CD4-positive, CD25-positive, alpha-beta regulatory T cell (primary cell): ENCODE measurements at regions not wholly inside any gene's neighbourhood (a gene's known extent, or its start where the extent isn't known, plus 50 kb on each side); places are given as distances from the start of the nearest gene placed in this dataset.
"Not testable (repeated sequence)": the region's sequence is repeated elsewhere in the genome, so short reads cannot be mapped to it uniquely, and the experiment has no call there.

Experiments
- ATAC-seq, 2 donors: fragments of 150-1000 bp; cut with Tn5 transposase; one replicate each; pipeline ENCODE4 v1.10.0; 2021; ENCODE audit warnings: low read depth in 2 of 2, moderate number of reproducible peaks in 2 of 2, moderate library complexity in 1 of 2
- DNase-seq, 3 donors: peaks; one replicate each; pipeline versions ENCODE4 v3.0.0 to v3.0.0-alpha.2; 2012 to 2022; ENCODE audit warnings: mixed read lengths in 1 of 3
- H3K27ac ChIP-seq: one replicate; pipeline ENCODE4 v1.7.0; 2013; ENCODE audit warnings: mild to moderate bottlenecking, low read length; ENCODE audit not compliant: insufficient read depth, poor library complexity, severe bottlenecking
- H3K27me3 ChIP-seq: one replicate; pipeline ENCODE4 v1.7.0; 2013; ENCODE audit warnings: low read length; ENCODE audit not compliant: control insufficient read depth, insufficient read depth
- H3K36me3 ChIP-seq: one replicate; pipeline ENCODE4 v1.7.0; 2013; ENCODE audit warnings: mild to moderate bottlenecking, low read length, moderate library complexity; ENCODE audit not compliant: control insufficient read depth, insufficient read depth
- H3K4me1 ChIP-seq: 2 replicates; pipeline ENCODE4 v1.7.0; 2013; ENCODE audit warnings: mild to moderate bottlenecking, low read length; ENCODE audit not compliant: insufficient read depth, control insufficient read depth, poor library complexity, severe bottlenecking
- H3K4me3 ChIP-seq: one replicate; pipeline ENCODE4 v1.7.0; 2013; ENCODE audit warnings: low read depth, mild to moderate bottlenecking, low read length, moderate library complexity
- H3K9me3 ChIP-seq, 2 experiments: 1 replicate in 1 of 2; 2 replicates in 1 of 2; pipeline ENCODE4 v1.7.0; 2013; ENCODE audit warnings: low read length in 2 of 2, mild to moderate bottlenecking in 1 of 2, moderate library complexity in 1 of 2; ENCODE audit not compliant: control insufficient read depth in 2 of 2
- H3K27ac Mint-ChIP-seq, 3 donors: one replicate each; pipeline ENCODE4 v1.8.0; 2020 to 2022; ENCODE audit warnings: mild to moderate bottlenecking in 3 of 3, mixed read lengths in 3 of 3, moderate library complexity in 2 of 3
- H3K27me3 Mint-ChIP-seq: one replicate; pipeline ENCODE4 v1.8.0; 2022; ENCODE audit warnings: mild to moderate bottlenecking, mixed read lengths
- H3K36me3 Mint-ChIP-seq: one replicate; pipeline ENCODE4 v1.8.0; 2020; ENCODE audit warnings: mixed read lengths
- H3K4me1 Mint-ChIP-seq, 4 donors: one replicate each; pipeline ENCODE4 v1.8.0; 2020 to 2022; ENCODE audit warnings: mixed read lengths in 4 of 4, mild to moderate bottlenecking in 1 of 4
- H3K4me3 Mint-ChIP-seq, 4 donors: one replicate each; pipeline ENCODE4 v1.8.0; 2020 to 2022; ENCODE audit warnings: mild to moderate bottlenecking in 4 of 4, mixed read lengths in 4 of 4, moderate library complexity in 3 of 4
- H3K9me3 Mint-ChIP-seq, 7 donors: one replicate each; pipeline ENCODE4 v1.8.0; 2020 to 2022; ENCODE audit warnings: mixed read lengths in 7 of 7, mild to moderate bottlenecking in 3 of 7, moderate library complexity in 2 of 7

DNA sequence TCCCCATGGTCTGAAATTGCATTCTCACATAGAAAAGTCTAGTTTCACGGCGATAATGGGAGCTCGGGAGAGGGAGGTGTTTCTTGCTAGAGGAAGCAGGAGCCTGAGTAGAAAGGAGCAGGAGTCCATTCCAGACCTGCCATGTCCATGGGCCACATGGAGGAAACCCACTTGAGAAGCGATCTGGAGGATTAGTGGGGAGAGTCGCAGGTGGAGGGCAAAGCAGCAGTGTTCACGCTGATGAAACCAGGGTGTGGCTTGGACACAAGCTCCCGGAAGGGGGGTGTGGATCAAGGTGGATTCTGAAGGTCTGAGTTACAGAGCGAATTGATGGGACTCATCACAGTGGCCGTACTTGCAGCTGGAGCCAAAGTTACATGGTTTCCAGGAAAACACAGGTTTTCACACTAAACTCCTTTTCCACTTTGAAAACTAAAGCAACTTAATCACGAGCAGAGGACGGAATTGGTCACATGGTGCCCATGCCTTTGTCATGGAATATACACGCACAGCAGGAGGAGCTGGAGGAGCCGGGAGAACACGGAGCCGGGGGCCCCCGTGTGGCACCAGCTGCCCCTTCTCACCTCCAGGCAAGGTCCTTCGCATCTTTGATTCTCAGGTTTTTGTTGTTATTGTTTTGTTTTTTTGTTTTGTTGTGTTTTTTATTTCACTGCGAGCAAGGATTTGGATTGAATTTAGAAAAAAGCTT, 255.1 kb upstream of the MYT1L start:
- no peak for DNase-seq
- no peak overlapping the region for H3K27ac Mint-ChIP-seq
- peaks cover 0 to 5% (median 0%) of the 10 kb centered on the region in 7 donors for H3K9me3 Mint-ChIP-seq

DNA sequence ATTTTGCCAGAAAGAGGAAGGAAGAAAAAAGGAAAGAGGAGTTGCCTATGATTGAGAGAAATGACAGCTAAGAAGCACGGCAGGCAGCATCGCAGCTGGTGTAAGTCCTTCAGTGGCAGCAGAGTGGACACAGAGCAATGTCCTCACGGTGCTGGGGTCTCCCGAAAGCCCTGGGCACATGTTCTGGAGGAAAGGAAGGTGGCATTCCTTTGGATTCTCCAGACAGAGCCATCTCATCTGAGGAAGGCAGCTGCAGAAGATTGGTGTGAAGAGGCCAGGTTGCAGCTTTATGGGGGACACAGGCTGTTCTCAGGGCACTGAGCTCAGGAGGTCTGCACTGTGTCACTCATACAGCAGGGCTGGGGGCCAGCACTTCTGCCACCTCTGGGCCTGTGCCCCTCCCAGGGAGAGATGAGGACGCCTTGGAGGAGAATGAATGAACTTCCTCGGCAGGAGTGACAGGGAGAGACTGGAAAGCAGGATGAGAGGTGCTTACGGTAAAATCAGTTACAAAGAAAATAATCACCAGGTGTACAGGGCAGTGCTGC, 252.0 kb upstream of the MYT1L start:
- Histone ChIP-seq H3K4me1 (no peaks in the 10 kb centered on the region), H3K36me3 (no peaks in the 10 kb centered on the region), H3K27ac (no peak overlapping the region), H3K9me3 (no peaks in the 10 kb centered on the region), H3K27me3 (no peaks in the 10 kb centered on the region), H3K4me3 (no peak overlapping the region)
- Mint-ChIP-seq H3K27me3 (no peaks in the 10 kb centered on the region), H3K27ac (no peak overlapping the region), H3K4me1 (peaks cover 0 to 4% (median 0%) of the 10 kb centered on the region in 4 donors), H3K36me3 (no peaks in the 10 kb centered on the region), H3K4me3 (no peak overlapping the region), H3K9me3 (peaks cover 0 to 5% (median 0%) of the 10 kb centered on the region in 7 donors)
- ATAC-seq (no peak), DNase-seq (no peak)

More for the DNA sequence above, 255.1 kb upstream of the MYT1L start:
- no peaks in the 10 kb centered on the region for H3K9me3 ChIP-seq
- H3K36me3 ChIP-seq = no peaks in the 10 kb centered on the region
- ATAC-seq = no peak
- H3K4me1 ChIP-seq = no peaks in the 10 kb centered on the region
- H3K27me3 ChIP-seq = no peaks in the 10 kb centered on the region
- peaks cover 0 to 4% (median 0%) of the 10 kb centered on the region in 4 donors for H3K4me1 Mint-ChIP-seq
- H3K27me3 Mint-ChIP-seq = no peaks in the 10 kb centered on the region
- no peak overlapping the region for H3K4me3 ChIP-seq
- no peaks in the 10 kb centered on the region for H3K36me3 Mint-ChIP-seq
- no peak overlapping the region for H3K27ac ChIP-seq
- no peak overlapping the region for H3K4me3 Mint-ChIP-seq

DNA sequence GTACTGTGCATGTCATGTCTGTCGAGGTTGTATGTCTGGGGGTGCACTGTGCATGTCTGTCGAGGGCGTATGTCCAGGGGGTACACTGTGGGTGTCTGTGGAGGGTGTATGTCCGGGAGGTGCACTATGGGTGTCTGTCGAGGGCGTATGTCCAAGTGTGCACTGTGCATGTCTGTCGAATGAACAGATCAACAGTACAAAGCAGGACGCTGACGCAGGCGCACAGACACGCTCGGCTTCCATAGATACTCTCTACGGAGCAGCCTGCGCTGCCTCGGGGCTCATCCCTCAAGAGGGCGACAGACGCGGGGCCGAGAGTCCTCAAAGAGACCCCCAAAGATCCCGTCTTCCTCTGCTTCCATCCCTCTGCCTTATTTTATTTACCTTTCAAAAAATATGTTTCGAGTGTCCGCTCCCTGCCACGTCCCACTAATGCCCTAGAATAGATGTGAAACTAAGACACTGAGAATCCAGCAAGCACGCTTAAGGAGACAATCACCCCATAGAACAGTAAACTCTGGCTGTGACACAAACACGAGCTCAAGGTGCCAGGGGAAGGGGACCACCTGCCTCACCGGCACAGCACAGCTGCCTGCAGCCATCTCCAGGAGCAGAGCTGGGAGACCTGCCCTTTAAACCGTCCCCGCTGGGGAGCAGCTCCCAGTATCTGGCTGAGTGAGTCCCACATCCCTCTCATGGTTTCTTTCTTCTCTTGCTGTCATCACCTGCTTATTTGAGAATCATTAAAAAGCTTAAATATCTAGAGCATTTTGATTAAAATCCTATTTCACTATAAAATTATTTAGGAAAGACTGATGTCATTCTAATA, 250.5 kb upstream of the MYT1L start:
- Mint-ChIP-seq H3K4me1 (no peaks in the 10 kb centered on the region), H3K27ac (no peak overlapping the region), H3K36me3 (no peaks in the 10 kb centered on the region), H3K27me3 (no peaks in the 10 kb centered on the region), H3K4me3 (no peak overlapping the region), H3K9me3 (peaks cover 0 to 3% (median 0%) of the 10 kb centered on the region in 7 donors)
- Histone ChIP-seq H3K27me3 (no peaks in the 10 kb centered on the region), H3K9me3 (no peaks in the 10 kb centered on the region), H3K27ac (no peak overlapping the region), H3K4me3 (no peak overlapping the region), H3K36me3 (no peaks in the 10 kb centered on the region), H3K4me1 (no peaks in the 10 kb centered on the region)
- DNase-seq (no peak), ATAC-seq (no peak)

DNA sequence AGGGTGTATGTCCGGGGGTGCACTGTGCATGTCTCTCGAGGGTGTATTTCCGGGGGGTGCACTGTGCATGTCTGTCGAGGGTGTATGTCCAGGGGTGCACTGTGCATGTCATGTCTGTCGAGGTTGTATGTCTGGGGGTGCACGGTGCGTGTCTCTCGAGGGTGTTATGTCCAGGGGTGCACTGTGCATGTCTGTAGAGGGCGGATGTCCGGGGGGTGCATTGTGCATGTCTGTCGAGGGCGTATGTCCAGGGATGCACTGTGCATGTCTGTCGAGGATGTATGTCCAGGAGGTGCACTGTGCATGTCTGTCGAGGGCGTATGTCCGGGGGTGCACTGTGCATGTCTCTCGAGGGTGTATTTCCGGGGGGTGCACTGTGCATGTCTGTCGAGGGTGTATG, 249.8 kb upstream of the MYT1L start:
- H3K36me3 Mint-ChIP-seq, H3K4me3 Mint-ChIP-seq, H3K4me1 Mint-ChIP-seq, DNase-seq, H3K9me3 Mint-ChIP-seq, H3K9me3 ChIP-seq, H3K27me3 ChIP-seq, H3K36me3 ChIP-seq, H3K4me1 ChIP-seq, ATAC-seq, H3K27me3 Mint-ChIP-seq, H3K27ac ChIP-seq, H3K4me3 ChIP-seq, H3K27ac Mint-ChIP-seq: not testable (repeated sequence)

DNA sequence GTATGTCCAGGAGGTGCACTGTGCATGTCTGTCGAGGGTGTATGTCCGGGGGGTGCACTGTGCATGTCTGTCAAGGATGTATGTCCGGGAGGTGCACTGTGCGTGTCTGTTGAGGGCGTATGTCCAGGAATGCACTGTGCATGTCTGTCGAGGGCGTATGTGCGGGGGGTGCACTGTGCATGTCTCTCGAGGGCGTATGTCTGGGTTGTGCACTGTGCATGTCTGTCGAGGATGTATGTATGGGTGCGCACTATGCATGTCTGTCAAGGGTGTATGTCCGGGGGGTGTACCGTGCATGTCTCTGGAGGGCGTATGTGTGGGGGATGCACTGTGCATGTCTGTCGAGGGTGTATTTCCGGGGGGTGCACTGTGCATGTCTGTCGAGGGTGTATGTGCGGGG, 249.3 kb upstream of the MYT1L start:
- ATAC-seq = no peak

DNA sequence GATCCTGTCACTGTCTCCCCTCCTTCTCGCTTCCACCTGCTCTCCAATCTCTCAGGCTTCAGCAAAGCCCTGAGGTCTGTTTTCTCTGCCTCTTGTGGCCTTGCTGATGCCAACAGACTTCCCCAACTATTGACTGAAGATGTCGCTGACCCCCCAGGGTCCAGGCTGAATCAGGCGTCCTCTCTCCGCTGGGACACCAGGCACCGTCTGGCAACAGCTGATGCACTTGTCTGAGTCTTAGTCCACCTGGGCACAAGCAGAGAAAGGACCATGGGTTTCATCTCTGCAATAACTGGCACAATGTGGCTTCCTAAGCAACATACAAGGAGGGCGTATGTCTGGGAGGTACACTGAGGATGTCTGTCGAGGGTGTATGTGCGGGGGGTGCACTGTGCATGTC, 248.7 kb upstream of the MYT1L start:
- peaks cover 0 to 3% (median 0%) of the 10 kb centered on the region in 7 donors for H3K9me3 Mint-ChIP-seq
- H3K9me3 ChIP-seq = no peaks in the 10 kb centered on the region
- H3K27me3 ChIP-seq = no peaks in the 10 kb centered on the region
- no peak for DNase-seq
- H3K4me3 ChIP-seq = no peak overlapping the region
- no peak overlapping the region for H3K27ac Mint-ChIP-seq
- no peaks in the 10 kb centered on the region for H3K36me3 ChIP-seq
- ATAC-seq = no peak
- H3K27me3 Mint-ChIP-seq = no peaks in the 10 kb centered on the region
- H3K4me3 Mint-ChIP-seq = no peak overlapping the region
- H3K36me3 Mint-ChIP-seq = no peaks in the 10 kb centered on the region
- H3K27ac ChIP-seq = no peak overlapping the region
- H3K4me1 ChIP-seq = no peaks in the 10 kb centered on the region
- no peaks in the 10 kb centered on the region for H3K4me1 Mint-ChIP-seq

More for the DNA sequence above, 249.3 kb upstream of the MYT1L start:
- no peaks in the 10 kb centered on the region for H3K4me1 Mint-ChIP-seq
- H3K36me3 ChIP-seq = no peaks in the 10 kb centered on the region
- DNase-seq = no peak
- H3K27ac Mint-ChIP-seq = no peak overlapping the region
- no peaks in the 10 kb centered on the region for H3K9me3 ChIP-seq
- no peaks in the 10 kb centered on the region for H3K27me3 Mint-ChIP-seq
- H3K4me3 ChIP-seq = no peak overlapping the region
- no peaks in the 10 kb centered on the region for H3K36me3 Mint-ChIP-seq
- H3K27ac ChIP-seq = no peak overlapping the region
- no peak overlapping the region for H3K4me3 Mint-ChIP-seq
- H3K4me1 ChIP-seq = no peaks in the 10 kb centered on the region
- no peaks in the 10 kb centered on the region for H3K27me3 ChIP-seq
- H3K9me3 Mint-ChIP-seq = peaks cover 0 to 3% (median 0%) of the 10 kb centered on the region in 7 donors

DNA sequence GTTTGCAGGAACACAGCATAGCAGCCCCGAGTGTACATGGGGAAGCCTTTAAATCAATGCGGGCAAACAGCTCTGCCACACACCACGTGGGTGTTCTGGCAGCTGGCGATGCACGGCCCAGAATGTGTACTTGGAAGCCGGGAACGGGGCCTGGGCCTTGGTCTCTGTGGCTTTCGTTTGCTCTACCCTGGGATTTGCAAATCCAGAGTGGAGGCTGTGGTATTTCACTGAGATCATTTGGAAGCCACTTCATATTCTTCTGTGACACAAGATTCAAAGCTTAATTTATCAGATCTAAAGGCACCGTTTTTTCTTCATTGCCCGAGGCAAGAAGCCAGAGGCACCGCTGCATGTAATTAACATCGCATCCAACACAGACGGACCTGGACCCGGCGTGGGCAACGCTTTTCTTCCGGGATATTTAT, 246.3 kb upstream of the MYT1L start:
- H3K36me3 Mint-ChIP-seq = no peaks in the 10 kb centered on the region
- no peaks in the 10 kb centered on the region for H3K4me1 ChIP-seq
- H3K27me3 Mint-ChIP-seq = no peaks in the 10 kb centered on the region
- no peaks in the 10 kb centered on the region for H3K27me3 ChIP-seq
- no peak overlapping the region for H3K4me3 Mint-ChIP-seq
- no peak overlapping the region for H3K27ac ChIP-seq
- no peaks in the 10 kb centered on the region for H3K4me1 Mint-ChIP-seq
- no peaks in the 10 kb centered on the region for H3K36me3 ChIP-seq
- DNase-seq (no peak), ATAC-seq (no peak)
- peaks cover 0 to 3% of the 10 kb centered on the region in 2 experiments for H3K9me3 ChIP-seq
- no peak overlapping the region for H3K27ac Mint-ChIP-seq
- H3K9me3 Mint-ChIP-seq = no peaks in the 10 kb centered on the region
- H3K4me3 ChIP-seq = no peak overlapping the region
